ENCODE measurements at regions not wholly inside any gene's neighbourhood (a gene's known extent, or its start where the extent isn't known, plus 50 kb on each side); places are given as distances from the start of the nearest gene placed in this dataset.

- TF ChIP-seq, protein P1, sequence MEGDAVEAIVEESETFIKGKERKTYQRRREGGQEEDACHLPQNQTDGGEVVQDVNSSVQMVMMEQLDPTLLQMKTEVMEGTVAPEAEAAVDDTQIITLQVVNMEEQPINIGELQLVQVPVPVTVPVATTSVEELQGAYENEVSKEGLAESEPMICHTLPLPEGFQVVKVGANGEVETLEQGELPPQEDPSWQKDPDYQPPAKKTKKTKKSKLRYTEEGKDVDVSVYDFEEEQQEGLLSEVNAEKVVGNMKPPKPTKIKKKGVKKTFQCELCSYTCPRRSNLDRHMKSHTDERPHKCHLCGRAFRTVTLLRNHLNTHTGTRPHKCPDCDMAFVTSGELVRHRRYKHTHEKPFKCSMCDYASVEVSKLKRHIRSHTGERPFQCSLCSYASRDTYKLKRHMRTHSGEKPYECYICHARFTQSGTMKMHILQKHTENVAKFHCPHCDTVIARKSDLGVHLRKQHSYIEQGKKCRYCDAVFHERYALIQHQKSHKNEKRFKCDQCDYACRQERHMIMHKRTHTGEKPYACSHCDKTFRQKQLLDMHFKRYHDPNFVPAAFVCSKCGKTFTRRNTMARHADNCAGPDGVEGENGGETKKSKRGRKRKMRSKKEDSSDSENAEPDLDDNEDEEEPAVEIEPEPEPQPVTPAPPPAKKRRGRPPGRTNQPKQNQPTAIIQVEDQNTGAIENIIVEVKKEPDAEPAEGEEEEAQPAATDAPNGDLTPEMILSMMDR (conservative IDR thresholded peaks at IDR 0.05), result no peak
- no peak for TF ChIP-seq ZFX (IDR thresholded peaks at IDR 0.05)
Observed at GRCh38 chr11:23473782-23474181, 613.5 kb upstream of the CCDC179 start.

All from C4-2B (cell line).